ENCODE measurements at regions not wholly inside any gene's neighbourhood (a gene's known extent, or its start where the extent isn't known, plus 50 kb on each side); places are given as distances from the start of the nearest gene placed in this dataset.

DNA sequence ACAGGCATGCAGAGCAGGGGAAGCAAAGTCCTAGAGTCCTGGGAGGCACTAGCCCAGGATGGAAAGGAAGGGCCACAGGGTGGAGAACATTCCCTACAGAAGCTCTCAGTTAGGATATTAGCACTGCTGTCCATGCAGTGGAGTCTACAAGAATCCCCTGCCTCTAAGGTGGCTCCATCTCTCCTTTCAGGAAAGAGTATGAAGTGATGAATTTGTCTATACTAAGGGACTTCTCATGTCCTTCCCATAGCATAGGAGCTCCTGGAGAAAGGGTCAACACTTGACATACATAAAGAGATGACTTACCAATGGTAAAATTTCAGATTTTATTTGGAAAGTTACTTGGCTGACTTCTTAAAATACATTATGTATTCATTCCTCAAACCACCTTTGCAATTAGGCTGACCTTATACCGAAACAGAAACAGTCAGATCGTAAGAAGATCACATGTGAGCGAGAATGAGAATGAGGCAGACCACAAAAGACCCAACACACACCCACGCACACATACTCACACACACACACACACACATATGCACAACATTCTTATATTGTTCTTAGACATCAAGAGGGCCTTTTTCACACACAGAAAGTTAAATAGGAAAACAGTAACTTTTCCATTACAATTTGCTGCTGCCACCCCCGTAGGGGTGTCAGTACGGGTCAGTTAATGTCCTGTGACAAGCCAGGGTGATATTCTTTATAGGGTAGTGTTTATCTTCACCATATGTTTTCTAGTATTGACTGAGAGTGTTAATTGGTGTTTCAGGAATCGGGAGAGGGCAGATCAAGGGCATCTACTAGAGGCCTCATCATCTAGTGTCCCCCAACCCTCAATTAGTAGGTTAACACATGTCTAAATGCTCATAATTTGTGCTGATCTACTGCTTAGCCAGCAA is 159.4 kb downstream of the FAXC start:
- Histone ChIP-seq H3K36me3 (no peaks in the 10 kb centered on the region), H3K27me3 (no peaks in the 10 kb centered on the region)
- intact Hi-C loops (cut with DNase I) = no loop called here

GRCh38 chr6:99187429-99187828 is 162.0 kb downstream of the FAXC start:
- Histone ChIP-seq H3K4me3 (no peak overlapping the region), H3K27ac (no peak overlapping the region), H3K4me1 (peaks cover 0 to 8% (median 3%) of the 10 kb centered on the region in 4 donors), H3K36me3 (no peaks in the 10 kb centered on the region), H3K9me3 (no peaks in the 10 kb centered on the region), H3K27me3 (no peaks in the 10 kb centered on the region)
- TF ChIP-seq CTCF (IDR thresholded peaks at IDR 0.05) = no peak
- TF ChIP-seq POLR2AphosphoS5 (IDR thresholded peaks at IDR 0.05) = no peak
- no peak for TF ChIP-seq EP300 (IDR thresholded peaks at IDR 0.05)
- no peak for TF ChIP-seq POLR2A (IDR thresholded peaks at IDR 0.05)
- intact Hi-C loops (cut with DNase I) = no loop called here
- 87 to 88% methylated on average over 2 of the region's 2 CpGs for WGBS, 2 donors
- DNase-seq = no peak

More for the DNA sequence above, 159.4 kb downstream of the FAXC start:
- no peaks in the 10 kb centered on the region for H3K9me3 ChIP-seq
- no peak for TF ChIP-seq POLR2AphosphoS5 (IDR thresholded peaks at IDR 0.05)
- TF ChIP-seq EP300 (IDR thresholded peaks at IDR 0.05) = no peak
- TF ChIP-seq CTCF (IDR thresholded peaks at IDR 0.05) = no peak
- TF ChIP-seq POLR2A (IDR thresholded peaks at IDR 0.05) = no peak
- H3K4me3 ChIP-seq = no peak overlapping the region
- H3K27ac ChIP-seq = no peak overlapping the region
- H3K4me1 ChIP-seq = peaks cover 0 to 8% (median 3%) of the 10 kb centered on the region in 4 donors
- DNase-seq = no peak
- 75 to 77% methylated on average over 7 of the region's 7 CpGs for WGBS, 2 donors

DNA sequence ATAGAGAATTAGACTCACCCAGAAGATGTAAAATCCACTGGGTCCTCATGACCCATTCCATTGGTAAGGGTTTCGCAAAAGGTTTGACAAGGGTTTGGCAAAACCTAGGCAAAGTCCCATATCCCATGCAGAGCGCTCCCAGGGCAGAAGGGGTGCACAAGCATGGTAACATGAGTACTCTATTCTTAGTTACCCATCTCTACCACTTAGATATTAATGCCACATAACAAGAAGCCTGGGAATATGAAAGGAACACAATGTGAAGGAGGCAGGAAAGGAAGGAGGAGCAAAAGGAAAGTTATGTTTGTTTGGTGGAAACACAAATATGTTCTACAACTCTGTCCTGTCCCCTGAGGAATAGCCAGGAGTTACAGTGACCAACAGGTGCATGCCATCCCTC is 163.1 kb downstream of the FAXC start:
- no peaks in the 10 kb centered on the region for H3K27me3 ChIP-seq
- H3K27ac ChIP-seq = no peak overlapping the region
- TF ChIP-seq CTCF (IDR thresholded peaks at IDR 0.05) = no peak
- no peak for TF ChIP-seq EP300 (IDR thresholded peaks at IDR 0.05)
- TF ChIP-seq POLR2AphosphoS5 (IDR thresholded peaks at IDR 0.05) = no peak
- TF ChIP-seq POLR2A (IDR thresholded peaks at IDR 0.05) = no peak
- peaks cover 0 to 8% (median 3%) of the 10 kb centered on the region in 4 donors for H3K4me1 ChIP-seq
- DNase-seq = no peak
- intact Hi-C loops (cut with DNase I) = no loop called here
- peaks cover 0 to 3% (median 0%) of the 10 kb centered on the region in 4 donors for H3K9me3 ChIP-seq
- H3K36me3 ChIP-seq = no peaks in the 10 kb centered on the region
- no peak overlapping the region for H3K4me3 ChIP-seq
- WGBS, 2 donors = 87 to 89% methylated on average over 2 of the region's 2 CpGs

DNA sequence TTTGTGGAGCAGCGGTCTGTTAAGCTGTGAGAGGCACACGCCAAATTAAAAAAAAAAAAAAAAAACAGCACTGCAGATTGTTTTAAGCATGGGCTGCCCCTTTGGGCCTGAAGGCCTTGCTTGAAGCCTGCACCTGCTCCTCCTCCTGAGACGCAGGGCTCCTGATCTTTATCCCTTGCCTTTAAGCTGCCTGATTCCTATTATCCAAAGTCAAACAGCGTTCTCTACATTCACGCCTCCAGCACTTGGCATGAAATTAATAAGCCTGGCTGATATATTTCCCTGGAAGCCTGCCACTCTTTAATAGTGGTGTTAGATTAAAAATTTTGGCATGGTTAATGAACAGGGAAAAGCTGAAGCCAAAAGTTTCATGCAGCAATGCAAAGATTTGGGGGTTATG is 163.9 kb downstream of the FAXC start:
- WGBS, 2 donors = 82 to 84% methylated on average over 5 of the region's 5 CpGs
- H3K4me3 ChIP-seq = no peak overlapping the region
- H3K4me1 ChIP-seq = peaks cover 0 to 8% (median 3%) of the 10 kb centered on the region in 4 donors
- H3K36me3 ChIP-seq = no peaks in the 10 kb centered on the region
- intact Hi-C loops (cut with DNase I) = no loop called here
- H3K9me3 ChIP-seq = peaks cover 0 to 5% (median 2%) of the 10 kb centered on the region in 4 donors
- DNase-seq = no peak
- no peak for TF ChIP-seq EP300 (IDR thresholded peaks at IDR 0.05)
- no peaks in the 10 kb centered on the region for H3K27me3 ChIP-seq
- H3K27ac ChIP-seq = no peak overlapping the region

DNA sequence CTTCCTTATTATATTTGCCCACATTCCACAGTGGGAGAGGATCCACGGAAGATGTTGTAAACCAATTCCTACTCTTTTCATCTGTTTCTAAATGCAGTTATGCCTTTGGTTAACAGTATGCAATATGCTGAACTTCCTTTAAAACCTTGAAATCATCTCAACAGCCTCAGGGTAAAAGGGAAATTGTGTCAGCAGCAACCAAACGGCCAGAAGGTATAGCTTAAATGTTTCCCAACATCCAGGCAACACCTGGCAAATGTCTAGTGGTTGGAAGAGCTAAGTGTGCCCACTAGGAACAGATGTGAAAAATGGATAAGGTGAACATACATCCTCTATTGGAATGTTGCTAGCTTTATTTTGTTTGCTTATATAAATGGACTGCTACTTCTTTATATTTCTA is 164.8 kb downstream of the FAXC start:
- 10 to 39% methylated on average over 2 of the region's 2 CpGs for WGBS, 2 donors
- Histone ChIP-seq H3K4me1 (peaks cover 0 to 8% (median 3%) of the 10 kb centered on the region in 4 donors), H3K36me3 (no peaks in the 10 kb centered on the region), H3K27me3 (no peaks in the 10 kb centered on the region), H3K9me3 (peaks cover 0 to 9% (median 3%) of the 10 kb centered on the region in 4 donors), H3K4me3 (no peak overlapping the region), H3K27ac (no peak overlapping the region)
- TF ChIP-seq POLR2AphosphoS5 (IDR thresholded peaks at IDR 0.05) = no peak
- no peak for TF ChIP-seq CTCF (IDR thresholded peaks at IDR 0.05)
- no peak for TF ChIP-seq EP300 (IDR thresholded peaks at IDR 0.05)
- TF ChIP-seq POLR2A (IDR thresholded peaks at IDR 0.05) = no peak
- no peak for DNase-seq
- intact Hi-C loops (cut with DNase I) = no loop called here
